Pons (tissue), 1 donor: ENCODE measurements at regions not wholly inside any gene's neighbourhood (a gene's known extent, or its start where the extent isn't known, plus 50 kb on each side); places are given as distances from the start of the nearest gene placed in this dataset.
"Not testable (repeated sequence)": the region's sequence is repeated elsewhere in the genome, so short reads cannot be mapped to it uniquely, and the experiment has no call there.

Experiments
- DNase-seq: peaks from one replicate; pipeline ENCODE4 v3.0.0-alpha.2; 2016; ENCODE audit warnings: low spot score

- no peak for DNase-seq
Measured at GRCh38 chrX:112577146-112577545, 102.6 kb downstream of the LHFPL1 start.

- DNase-seq = no peak
Measured at GRCh38 chrX:112571388-112571787, 108.3 kb downstream of the LHFPL1 start.

GRCh38 chrX:112555831-112556230 lies 123.9 kb downstream of the LHFPL1 start:
- DNase-seq = no peak

- no peak for DNase-seq
Measured at GRCh38 chrX:112545051-112545450, 134.7 kb downstream of the LHFPL1 start.

- no peak for DNase-seq
Measured at GRCh38 chrX:112536544-112536943, 143.2 kb downstream of the LHFPL1 start.

GRCh38 chrX:112527903-112528302 lies 151.8 kb downstream of the LHFPL1 start:
- no peak for DNase-seq

- DNase-seq = no peak
Measured at GRCh38 chrX:112521676-112522075, 158.1 kb downstream of the LHFPL1 start.

- no peak for DNase-seq
Measured at GRCh38 chrX:112520124-112520523, 159.6 kb downstream of the LHFPL1 start.

- no peak for DNase-seq
Measured at GRCh38 chrX:112513154-112513553, 166.6 kb downstream of the LHFPL1 start.

- DNase-seq = no peak
Measured at GRCh38 chrX:112512509-112512908, 167.2 kb downstream of the LHFPL1 start.

- DNase-seq = no peak
Measured at GRCh38 chrX:112510629-112511028, 169.1 kb downstream of the LHFPL1 start.

- DNase-seq = no peak
Measured at GRCh38 chrX:112477653-112478052, 202.1 kb downstream of the LHFPL1 start.

GRCh38 chrX:112473654-112474053 lies 206.1 kb downstream of the LHFPL1 start:
- DNase-seq = no peak

- no peak for DNase-seq
Measured at GRCh38 chrX:112470551-112470950, 209.2 kb downstream of the LHFPL1 start.

GRCh38 chrX:112461949-112462450 lies 217.7 kb downstream of the LHFPL1 start:
- not testable (repeated sequence) for DNase-seq

- DNase-seq = no peak
Measured at GRCh38 chrX:112457788-112458187, 221.9 kb downstream of the LHFPL1 start.

GRCh38 chrX:112450810-112451209 lies 228.9 kb downstream of the LHFPL1 start:
- no peak for DNase-seq

GRCh38 chrX:112440277-112440676 lies 239.5 kb downstream of the LHFPL1 start:
- DNase-seq = no peak

GRCh38 chrX:112424166-112424565 lies 255.6 kb downstream of the LHFPL1 start:
- no peak for DNase-seq

GRCh38 chrX:112391313-112391712 lies 288.4 kb downstream of the LHFPL1 start:
- DNase-seq = no peak

- not testable (repeated sequence) for DNase-seq
Measured at GRCh38 chrX:112381649-112382298, 298.0 kb downstream of the LHFPL1 start.

GRCh38 chrX:112380541-112381278 lies 298.1 kb upstream of the TRPC5 start:
- no peak for DNase-seq

GRCh38 chrX:112377481-112377880 lies 294.9 kb upstream of the TRPC5 start:
- no peak for DNase-seq
